T-helper 2 cell treated with Interferon-gamma antibody and Interleukin-4, amounts not matched to agents 5 μg/mL and 100 μg/mL, for 36 hours (primary cell): ENCODE measurements at regions not wholly inside any gene's neighbourhood (a gene's known extent, or its start where the extent isn't known, plus 50 kb on each side); places are given as distances from the start of the nearest gene placed in this dataset.

Experiments used
- DNase-seq: peaks from one replicate; pipeline ENCODE4 v3.0.0; 2021; ENCODE audit warnings: low spot score
- H3K27ac Mint-ChIP-seq: one replicate; pipeline ENCODE4 v1.8.0; 2021; ENCODE audit warnings: mild to moderate bottlenecking, mixed read lengths
- H3K27me3 Mint-ChIP-seq: one replicate; pipeline ENCODE4 v1.8.0; 2021; ENCODE audit warnings: low read depth, mixed read lengths
- H3K36me3 Mint-ChIP-seq: one replicate; pipeline ENCODE4 v1.8.0; 2021; ENCODE audit warnings: low read depth, mixed read lengths
- H3K4me1 Mint-ChIP-seq: one replicate; pipeline ENCODE4 v1.8.0; 2021; ENCODE audit warnings: low read depth, mixed read lengths
- H3K4me3 Mint-ChIP-seq: one replicate; pipeline ENCODE4 v1.8.0; 2022; ENCODE audit warnings: mild to moderate bottlenecking, moderate library complexity, mixed read lengths
- H3K9me3 Mint-ChIP-seq: one replicate; pipeline ENCODE4 v1.8.0; 2021; ENCODE audit warnings: mixed read lengths

DNA sequence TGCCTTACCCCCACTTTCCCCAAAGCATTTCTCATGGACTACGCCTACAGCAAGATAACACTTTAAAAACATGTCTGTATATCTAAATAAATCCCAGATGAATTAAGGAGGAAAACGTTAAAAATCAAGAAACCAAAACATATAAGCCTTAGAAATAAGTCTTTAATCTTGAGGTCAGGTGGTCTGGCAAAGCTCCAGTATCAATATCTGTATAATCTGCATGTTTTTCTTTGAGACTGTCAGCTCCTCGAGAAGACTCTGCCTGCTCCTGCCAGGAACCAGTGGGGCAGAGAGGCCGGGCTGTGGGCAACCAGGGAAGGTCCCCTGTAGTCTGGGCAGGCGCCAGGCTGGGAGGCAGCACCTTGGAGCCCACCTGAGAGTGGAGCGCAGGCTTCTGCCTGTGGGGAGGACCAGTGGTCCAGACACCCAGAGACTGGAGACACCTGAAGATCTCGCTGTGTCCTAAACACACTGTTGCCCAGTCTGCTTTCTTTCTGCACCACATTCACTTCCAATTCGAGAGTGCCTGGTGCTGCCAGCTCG is 291.0 kb upstream of the SOX11 start:
- Mint-ChIP-seq H3K27ac (no peak overlapping the region), H3K4me1 (no peaks in the 10 kb centered on the region)
- DNase-seq = no peak

DNA sequence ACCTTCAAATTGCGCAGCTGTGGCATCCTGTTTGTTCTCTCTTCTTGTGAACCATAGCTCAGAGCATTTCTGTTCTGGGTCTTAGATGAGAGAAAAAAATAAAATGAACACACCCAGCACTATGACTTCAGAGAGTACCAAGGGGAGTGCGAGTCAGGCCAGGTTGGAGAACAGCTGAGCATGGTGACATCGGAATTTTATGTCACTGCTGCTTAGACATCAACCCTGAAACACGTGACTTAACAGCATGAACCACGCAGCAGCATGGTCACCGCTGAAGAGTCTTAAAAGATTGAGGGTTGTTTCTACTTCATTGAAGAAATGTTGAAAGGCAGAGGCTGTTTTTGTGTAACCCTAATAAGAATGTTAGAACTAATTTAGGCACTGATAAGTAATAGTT is 288.8 kb upstream of the SOX11 start:
- Mint-ChIP-seq H3K36me3 (no peaks in the 10 kb centered on the region), H3K27me3 (no peaks in the 10 kb centered on the region), H3K27ac (no peak overlapping the region), H3K9me3 (no peaks in the 10 kb centered on the region), H3K4me1 (no peaks in the 10 kb centered on the region), H3K4me3 (no peak overlapping the region)
- DNase-seq = no peak

More for the DNA sequence above, 291.0 kb upstream of the SOX11 start:
- Mint-ChIP-seq H3K4me3 (no peak overlapping the region), H3K36me3 (no peaks in the 10 kb centered on the region), H3K27me3 (no peaks in the 10 kb centered on the region), H3K9me3 (peaks cover 4% of the 10 kb centered on the region)

DNA sequence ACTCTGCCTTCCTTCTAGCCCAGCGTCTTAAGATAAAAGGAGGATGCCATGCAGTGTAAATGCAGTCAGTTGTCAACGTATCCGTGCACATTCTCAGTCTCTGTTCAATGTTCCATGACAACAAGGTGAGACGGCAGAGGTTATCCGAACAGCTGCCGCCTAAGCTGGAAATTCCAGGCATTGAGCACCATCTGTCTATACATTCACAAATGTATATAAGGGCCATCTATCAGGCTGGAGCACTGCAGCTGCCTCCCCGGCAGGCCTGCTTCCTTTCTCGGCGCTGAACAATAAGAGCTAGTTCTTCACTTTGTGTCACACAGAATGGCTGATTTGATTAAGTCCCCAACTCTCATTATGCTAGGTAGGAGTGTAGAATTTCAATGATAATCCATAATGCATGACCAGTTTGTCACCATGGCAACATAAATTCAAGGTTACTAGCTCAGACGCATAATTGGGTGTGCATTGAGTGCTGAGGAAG is 282.2 kb upstream of the SOX11 start:
- DNase-seq = no peak
- H3K4me1 Mint-ChIP-seq = no peaks in the 10 kb centered on the region
- no peaks in the 10 kb centered on the region for H3K36me3 Mint-ChIP-seq
- H3K27ac Mint-ChIP-seq = no peak overlapping the region
- H3K4me3 Mint-ChIP-seq = no peak overlapping the region
- no peaks in the 10 kb centered on the region for H3K27me3 Mint-ChIP-seq
- H3K9me3 Mint-ChIP-seq = no peaks in the 10 kb centered on the region

DNA sequence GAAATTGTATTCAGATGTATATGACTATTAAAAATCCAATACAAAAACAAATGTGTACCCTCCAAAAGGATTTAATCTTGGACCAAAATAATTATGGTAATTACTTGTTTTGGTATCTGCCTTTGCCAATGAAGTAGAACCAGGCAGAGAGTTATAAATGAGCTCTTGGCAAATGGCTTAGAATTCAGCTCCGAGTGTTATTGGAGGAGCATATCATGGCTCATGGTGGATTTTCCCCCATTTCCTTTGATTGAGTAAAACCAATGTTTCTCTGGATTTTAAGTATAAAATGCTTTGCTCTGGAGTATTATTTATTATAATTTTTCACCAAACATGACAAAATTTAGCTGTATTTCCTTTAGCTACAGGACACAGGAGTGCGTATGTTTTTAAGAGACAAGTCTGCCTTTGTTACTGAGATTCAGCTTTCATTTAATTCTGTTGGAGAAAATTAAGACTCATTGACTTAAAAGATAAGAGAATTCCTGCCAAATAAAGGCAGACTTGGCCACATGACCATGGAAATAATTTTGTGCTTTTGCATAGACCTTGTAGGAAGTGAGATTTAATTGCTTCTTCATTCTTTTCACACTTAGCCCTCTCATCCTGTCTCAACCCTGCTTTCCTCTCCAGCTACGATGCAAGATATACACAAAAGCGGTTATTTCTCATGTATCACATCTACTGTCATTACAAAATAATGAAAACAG is 281.0 kb upstream of the SOX11 start:
- Mint-ChIP-seq H3K36me3 (no peaks in the 10 kb centered on the region), H3K4me3 (no peak overlapping the region), H3K4me1 (no peaks in the 10 kb centered on the region), H3K9me3 (no peaks in the 10 kb centered on the region), H3K27me3 (no peaks in the 10 kb centered on the region), H3K27ac (no peak overlapping the region)
- no peak for DNase-seq

DNA sequence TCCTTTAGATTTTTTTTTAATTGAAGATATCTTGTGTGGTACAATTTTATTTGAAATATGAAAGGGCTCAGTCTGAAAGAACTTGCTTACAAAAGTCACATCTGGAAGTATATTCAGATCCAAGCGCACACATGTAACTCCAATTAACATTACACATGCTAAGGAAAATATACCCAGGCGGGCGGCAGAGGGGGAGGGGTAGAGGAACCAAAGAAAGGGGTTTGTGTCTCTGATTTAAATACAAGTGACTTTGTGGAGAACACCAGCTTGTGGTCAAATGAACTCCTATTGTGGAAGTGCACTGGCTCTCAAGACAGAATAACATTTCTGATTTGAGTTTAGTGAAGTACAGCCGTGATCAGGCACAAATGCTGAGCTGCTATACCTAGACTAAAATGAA is 280.2 kb upstream of the SOX11 start:
- Mint-ChIP-seq H3K36me3 (no peaks in the 10 kb centered on the region), H3K4me1 (no peaks in the 10 kb centered on the region), H3K27ac (no peak overlapping the region), H3K4me3 (no peak overlapping the region), H3K27me3 (no peaks in the 10 kb centered on the region), H3K9me3 (peaks cover 6% of the 10 kb centered on the region)
- no peak for DNase-seq

DNA sequence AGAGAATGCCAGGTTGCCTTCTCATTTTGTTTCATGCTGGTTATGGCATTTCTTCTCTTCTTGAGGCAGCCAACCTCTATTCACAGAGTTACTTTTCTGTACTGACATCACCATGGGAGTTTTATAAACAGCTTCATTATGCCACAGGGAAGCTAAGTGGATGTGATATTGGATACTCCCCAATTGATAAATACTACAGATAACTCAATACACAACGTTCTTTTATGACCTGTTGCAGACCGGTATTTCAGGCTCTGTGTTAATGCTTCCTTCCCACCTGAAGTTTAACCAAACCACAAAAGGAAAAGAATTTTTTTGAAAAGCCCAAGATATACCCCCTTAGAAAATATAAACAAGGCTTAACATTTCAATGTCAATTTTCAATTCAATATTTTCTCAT is 258.3 kb upstream of the SOX11 start:
- Mint-ChIP-seq H3K4me1 (no peaks in the 10 kb centered on the region), H3K4me3 (no peak overlapping the region), H3K9me3 (no peaks in the 10 kb centered on the region), H3K36me3 (no peaks in the 10 kb centered on the region), H3K27ac (no peak overlapping the region), H3K27me3 (no peaks in the 10 kb centered on the region)
- no peak for DNase-seq

DNA sequence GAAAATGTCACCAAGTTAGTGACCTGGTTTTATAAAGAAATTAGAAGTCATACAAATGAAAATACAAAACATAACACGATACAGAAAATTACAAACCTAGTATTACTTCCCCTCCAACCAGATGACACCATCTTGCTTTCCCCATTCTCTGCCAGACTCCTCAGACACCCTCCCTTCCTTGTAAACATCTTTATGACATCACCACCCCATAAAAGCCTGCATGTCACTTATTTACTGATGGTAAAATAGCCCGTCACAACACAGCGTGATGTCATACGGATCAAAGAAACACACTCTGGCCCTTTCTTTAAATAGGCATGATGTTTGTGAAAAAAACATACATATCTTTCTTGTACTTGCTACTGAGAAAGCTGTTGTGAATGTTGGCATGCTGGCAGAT is 254.8 kb upstream of the SOX11 start:
- no peak overlapping the region for H3K27ac Mint-ChIP-seq

DNA sequence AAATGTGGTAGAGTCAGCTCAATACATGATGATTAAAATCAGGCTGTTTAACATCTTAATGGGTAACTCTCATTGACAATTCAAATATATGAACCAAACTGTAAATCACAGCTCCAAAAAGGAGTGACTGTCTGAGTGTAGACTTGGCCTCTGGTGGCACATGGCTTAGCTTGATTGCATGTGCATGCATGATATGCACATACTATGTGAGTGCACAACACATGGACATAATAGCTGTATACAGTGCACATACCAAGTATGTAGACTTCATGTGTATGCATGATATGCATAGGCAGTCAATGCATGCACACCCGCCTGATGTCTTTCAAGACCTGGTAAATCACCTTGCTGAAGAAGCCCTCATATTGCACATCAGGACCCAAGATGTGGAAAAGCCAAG is 252.0 kb upstream of the SOX11 start:
- Mint-ChIP-seq H3K36me3 (no peaks in the 10 kb centered on the region), H3K27ac (no peak overlapping the region), H3K27me3 (no peaks in the 10 kb centered on the region), H3K4me1 (no peaks in the 10 kb centered on the region), H3K4me3 (no peak overlapping the region), H3K9me3 (peaks cover 9% of the 10 kb centered on the region)
- no peak for DNase-seq

More for the DNA sequence above, 254.8 kb upstream of the SOX11 start:
- Mint-ChIP-seq H3K36me3 (no peaks in the 10 kb centered on the region), H3K27me3 (no peaks in the 10 kb centered on the region), H3K9me3 (peaks cover 4% of the 10 kb centered on the region), H3K4me3 (no peak overlapping the region), H3K4me1 (no peaks in the 10 kb centered on the region)
- DNase-seq = no peak

DNA sequence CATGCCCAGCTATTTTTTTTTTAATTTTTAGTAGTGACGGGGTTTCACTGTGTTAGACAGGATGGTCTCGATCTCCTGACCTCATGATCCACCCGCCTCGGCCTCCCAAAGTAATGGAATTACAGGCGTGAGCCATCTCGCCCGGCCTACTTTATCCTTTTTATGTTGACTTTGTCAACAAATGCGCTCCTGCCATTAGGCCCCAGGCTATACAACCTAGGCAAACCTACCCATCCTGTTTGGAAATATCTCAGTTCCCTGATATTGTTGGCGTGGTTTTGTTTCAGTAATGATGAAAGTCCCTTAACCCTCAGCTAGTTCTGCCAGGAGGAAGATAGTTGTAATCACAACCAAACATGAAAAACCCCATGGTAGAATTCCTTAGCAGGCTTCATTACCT is 249.4 kb upstream of the SOX11 start:
- Mint-ChIP-seq H3K9me3 (peaks cover 9% of the 10 kb centered on the region), H3K36me3 (no peaks in the 10 kb centered on the region), H3K27ac (no peak overlapping the region), H3K4me3 (no peak overlapping the region), H3K27me3 (no peaks in the 10 kb centered on the region), H3K4me1 (no peaks in the 10 kb centered on the region)
- DNase-seq = no peak

DNA sequence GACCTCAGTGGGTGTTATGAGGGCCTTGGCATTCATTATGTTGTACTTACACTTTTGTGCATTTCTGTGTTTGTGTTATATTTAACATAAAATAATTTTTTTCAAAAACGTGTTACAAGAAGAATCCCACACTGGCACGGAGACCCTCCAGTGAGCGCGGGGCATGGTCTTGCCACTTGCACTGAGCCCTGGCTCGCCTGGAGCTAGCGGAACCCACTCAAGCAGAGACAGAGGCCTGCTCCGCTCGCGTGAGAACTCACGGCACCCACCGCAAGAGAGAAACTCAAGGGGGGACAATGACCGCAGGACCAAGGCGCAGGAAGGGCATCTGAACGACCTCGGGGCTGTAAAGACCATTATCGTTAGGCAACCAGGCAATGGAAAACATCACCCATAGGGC is 248.0 kb upstream of the SOX11 start:
- Mint-ChIP-seq H3K36me3 (no peaks in the 10 kb centered on the region), H3K27ac (no peak overlapping the region), H3K27me3 (no peaks in the 10 kb centered on the region), H3K9me3 (peaks cover 7% of the 10 kb centered on the region), H3K4me3 (no peak overlapping the region), H3K4me1 (no peaks in the 10 kb centered on the region)
- no peak for DNase-seq

DNA sequence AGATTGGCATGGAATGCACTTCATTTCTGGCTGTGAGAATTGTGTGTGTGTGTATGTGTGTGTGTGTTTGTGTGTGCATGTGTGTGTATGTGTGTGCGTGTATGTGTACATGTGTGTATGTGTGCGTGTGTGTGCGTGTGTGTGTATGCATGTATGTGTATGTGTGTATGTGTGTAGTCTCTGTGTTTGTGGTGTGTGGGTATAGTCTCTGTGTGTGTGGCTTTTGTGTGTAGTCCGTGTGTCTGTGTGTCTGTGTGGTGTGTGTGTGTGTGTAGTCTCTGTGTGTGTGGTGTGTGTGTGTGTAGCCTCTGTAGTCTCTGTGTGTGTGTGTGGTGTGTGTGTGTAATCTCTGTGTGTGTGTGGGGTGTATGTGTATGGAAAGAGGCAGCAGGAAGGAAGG is 247.3 kb upstream of the SOX11 start:
- H3K27ac Mint-ChIP-seq = no peak overlapping the region
- no peaks in the 10 kb centered on the region for H3K27me3 Mint-ChIP-seq
- DNase-seq = no peak
- peaks cover 5% of the 10 kb centered on the region for H3K9me3 Mint-ChIP-seq
- no peak overlapping the region for H3K4me3 Mint-ChIP-seq
- H3K36me3 Mint-ChIP-seq = no peaks in the 10 kb centered on the region
- H3K4me1 Mint-ChIP-seq = no peaks in the 10 kb centered on the region

DNA sequence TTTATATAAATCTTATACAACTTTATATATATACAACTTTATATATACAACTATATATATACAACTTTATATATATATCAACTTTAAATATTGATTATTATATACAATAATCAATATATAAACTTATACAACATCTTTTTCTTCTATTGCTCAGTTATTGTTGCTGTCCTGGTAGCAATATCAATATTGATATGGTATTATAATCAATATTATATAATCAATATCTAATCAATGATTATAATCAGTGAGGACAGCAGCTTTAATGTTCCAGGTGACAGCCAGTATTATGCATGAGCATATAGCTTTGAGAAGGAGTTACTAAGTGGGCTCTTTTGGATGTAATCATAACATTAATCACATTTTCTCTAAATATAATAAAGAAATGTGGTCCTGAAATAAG is 242.3 kb upstream of the SOX11 start:
- Mint-ChIP-seq H3K27me3 (no peaks in the 10 kb centered on the region), H3K36me3 (no peaks in the 10 kb centered on the region), H3K27ac (no peak overlapping the region), H3K4me3 (no peak overlapping the region), H3K9me3 (peaks cover 2% of the 10 kb centered on the region), H3K4me1 (no peaks in the 10 kb centered on the region)
- DNase-seq = no peak

DNA sequence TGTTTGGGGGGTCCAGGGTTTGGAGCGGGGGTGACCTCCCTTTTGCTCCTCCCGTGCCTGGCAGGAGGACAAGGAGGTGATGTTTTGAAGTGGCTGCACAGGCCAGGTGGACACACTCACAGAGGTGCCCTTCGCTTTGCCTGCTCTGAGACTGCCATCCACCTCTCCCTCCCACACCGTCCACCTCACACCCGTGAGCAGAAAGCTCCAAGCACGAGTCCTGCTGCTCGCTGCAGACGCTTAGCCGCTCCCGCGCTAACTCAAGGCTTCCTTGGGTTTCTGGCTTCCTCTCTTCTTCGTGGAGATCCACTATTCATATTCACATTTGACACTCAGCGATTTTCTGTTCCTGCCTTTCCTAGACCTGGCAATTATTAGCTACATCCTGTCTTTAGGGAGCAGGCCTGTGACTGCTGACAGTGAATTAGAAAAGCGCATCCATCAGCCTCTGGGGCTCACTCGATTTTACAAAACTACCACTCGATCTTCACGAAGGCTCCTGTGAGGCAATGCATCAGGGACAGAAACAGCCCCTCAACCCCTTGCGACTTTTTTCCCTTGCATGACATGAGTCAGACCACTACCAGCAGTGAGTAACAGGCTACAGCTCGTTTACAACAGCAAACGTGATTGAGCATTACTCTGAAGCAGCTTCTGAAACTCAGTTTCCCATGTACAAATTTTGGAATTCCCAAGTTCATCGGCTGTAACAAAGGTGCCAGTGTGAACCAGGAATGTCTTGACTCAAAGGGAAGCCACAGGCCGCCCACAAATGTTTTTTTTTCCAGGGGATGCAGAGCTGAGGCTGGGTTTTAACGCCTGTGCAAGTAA is 238.7 kb upstream of the SOX11 start:
- no peaks in the 10 kb centered on the region for H3K4me1 Mint-ChIP-seq
- H3K27me3 Mint-ChIP-seq = no peaks in the 10 kb centered on the region
- H3K4me3 Mint-ChIP-seq = no peak overlapping the region
- no peaks in the 10 kb centered on the region for H3K9me3 Mint-ChIP-seq
- H3K27ac Mint-ChIP-seq = no peak overlapping the region
- DNase-seq = no peak
- H3K36me3 Mint-ChIP-seq = no peaks in the 10 kb centered on the region

DNA sequence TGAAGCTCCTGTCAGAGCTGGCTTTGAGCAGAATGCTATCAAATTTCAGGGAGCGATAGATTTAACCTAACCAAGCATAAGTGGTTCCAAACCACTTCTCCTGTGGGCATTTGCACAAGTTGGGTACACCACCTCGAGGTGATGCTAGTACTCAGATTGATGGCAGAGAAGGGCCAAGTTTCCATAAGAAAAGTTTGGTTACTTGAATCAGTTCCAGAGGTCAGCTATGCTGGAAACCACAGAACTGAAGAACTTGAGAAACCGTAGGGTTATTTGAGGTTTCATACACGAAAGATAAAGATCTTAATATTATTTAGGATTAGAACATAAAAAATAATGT is 238.2 kb upstream of the SOX11 start:
- Mint-ChIP-seq H3K4me1 (no peaks in the 10 kb centered on the region), H3K27me3 (no peaks in the 10 kb centered on the region), H3K9me3 (no peaks in the 10 kb centered on the region), H3K36me3 (no peaks in the 10 kb centered on the region), H3K27ac (no peak overlapping the region), H3K4me3 (no peak overlapping the region)
- DNase-seq = no peak
